K562 (cell line): ENCODE measurements at regions not wholly inside any gene's neighbourhood (a gene's known extent, or its start where the extent isn't known, plus 50 kb on each side); places are given as distances from the start of the nearest gene placed in this dataset.

ENCODE experiments used
- ATAC-seq: fragments of 200-7000 bp; cut with Tn5 transposase; 3 replicates; pipeline ENCODE4 v1.9.1; 2020; ENCODE audit warnings: moderate library complexity
- BruUV-seq: library from RNA; stranded (reverse); fragments of 400-500 nt; replicated peaks from 2 replicates; lab custom pipeline; 2021; lab: Mats Ljungman, UMichigan
- CTCF ChIA-PET: fragments of 300-600 bp; formaldehyde crosslinking; extraction: SDS; loops from one replicate; lab custom pipeline; 2021; ENCODE audit warnings: low intra/inter-chr PET ratio; lab: Yijun Ruan, JAX
- POLR2A ChIA-PET: fragments of 300-600, 350-650 bp; sonication (Branson Sonifier 250); formaldehyde crosslinking; extraction: SDS; loops from one replicate; lab custom pipeline; 2021; ENCODE audit warnings: antibody characterized with exemption, inconsistent platforms; lab: Yijun Ruan, JAX
- DNase-seq, 4 experiments: peaks; one replicate each; pipeline versions ENCODE4 v3.0.0 to v3.0.0-alpha.2; 2011 to 2018; ENCODE audit warnings: low spot score in 3 of 4, mixed read lengths in 3 of 4; ENCODE audit errors: extremely low read depth in 1 of 4
- FAIRE-seq: peaks from 2 replicates; lab custom pipeline; 2011; peaks lifted over from hg19 to GRCh38; lab: Jason Lieb, UNC
- H2AFZ ChIP-seq: 2 replicates; pipeline ENCODE4 v1.6.0; 2011; ENCODE audit warnings: low read depth, low read length, control low read depth, inconsistent platforms
- H3K27ac ChIP-seq: fragments of 200-600 bp; 3 replicates; pipeline ENCODE4 v1.8.0; 2011; ENCODE audit warnings: low read depth, mild to moderate bottlenecking, control low read depth, inconsistent platforms, low read length, moderate library complexity, mixed read lengths; ENCODE audit errors: extremely low read depth
- H3K27me3 ChIP-seq, 2 experiments: fragments of 300-600 bp in 1 of 2; 2 replicates in 1 of 2; 3 replicates in 1 of 2; pipeline versions ENCODE4 v1.6.0 to v1.8.0; 2011; ENCODE audit warnings: inconsistent platforms in 2 of 2, low read length in 2 of 2, mild to moderate bottlenecking in 1 of 2, mixed read lengths in 1 of 2, moderate library complexity in 1 of 2; ENCODE audit not compliant: control insufficient read depth in 2 of 2, insufficient read depth in 2 of 2
- H3K36me3 ChIP-seq: fragments of 300-600 bp; 3 replicates; pipeline ENCODE4 v1.8.0; 2011; ENCODE audit warnings: mild to moderate bottlenecking, low read length, inconsistent platforms; ENCODE audit not compliant: control insufficient read depth, insufficient read depth
- H3K4me1 ChIP-seq, 2 experiments: fragments of 200-600 bp in 1 of 2; replicated peaks in 1 of 2; 2 replicates in 1 of 2; 3 replicates in 1 of 2; pipeline versions ENCODE4 v1.5.1 to v1.8.0; 2011; ENCODE audit warnings: inconsistent platforms in 2 of 2, low read length in 2 of 2, mild to moderate bottlenecking in 1 of 2, mixed read lengths in 1 of 2, moderate library complexity in 1 of 2; ENCODE audit not compliant: control insufficient read depth in 2 of 2, insufficient read depth in 2 of 2
- H3K4me2 ChIP-seq: 2 replicates; pipeline ENCODE4 v1.6.1; 2011; ENCODE audit warnings: low read length, control low read depth, inconsistent platforms, mixed read lengths; ENCODE audit not compliant: insufficient read depth
- H3K4me3 ChIP-seq: fragments of 200-600 bp; sonication (generic), shearing (Covaris generic); 2 replicates; pipeline ENCODE4 v1.5.1; 2016; ENCODE audit warnings: control low read depth, inconsistent platforms
- H3K79me2 ChIP-seq: fragments of 200-600 bp; 3 replicates; pipeline ENCODE4 v1.8.0; 2011; ENCODE audit warnings: low read length, inconsistent platforms; ENCODE audit not compliant: control insufficient read depth, insufficient read depth
- H3K9ac ChIP-seq, 2 experiments: 2 replicates each; pipeline versions ENCODE4 v1.6.0 to v1.6.1; 2011; ENCODE audit warnings: low read depth in 2 of 2, low read length in 2 of 2, control low read depth in 1 of 2, inconsistent platforms in 1 of 2, mild to moderate bottlenecking in 1 of 2, mixed read lengths in 1 of 2; ENCODE audit not compliant: insufficient read depth in 1 of 2
- H3K9me1 ChIP-seq: one replicate; pipeline ENCODE4 v1.6.0; 2011; ENCODE audit warnings: inconsistent platforms, mild to moderate bottlenecking, low read length, moderate library complexity; ENCODE audit not compliant: control insufficient read depth, insufficient read depth
- H3K9me3 ChIP-seq: replicated peaks from 2 replicates; pipeline ENCODE4 v1.5.1; 2011; ENCODE audit warnings: low read depth, low read length, inconsistent platforms; ENCODE audit not compliant: control insufficient read depth, insufficient read depth
- H4K20me1 ChIP-seq: replicated peaks from 2 replicates; pipeline ENCODE4 v1.6.1; 2011; ENCODE audit warnings: low read length, inconsistent platforms, mixed read lengths; ENCODE audit not compliant: control insufficient read depth, insufficient read depth
- ADNP ChIP-seq: fragments of 200-800 bp; sonication (Bioruptor generic); IDR thresholded peaks from 2 replicates; pipeline ENCODE4 v1.6.1; 2016; ENCODE audit warnings: missing genetic modification characterization, missing compliant biosample characterization
- CHCHD3 ChIP-seq: fragments of 250-450 bp; sonication (Bioruptor Pico); IDR thresholded peaks from 2 replicates; pipeline ENCODE4 v2.1.2; 2022; ENCODE audit warnings: mild to moderate bottlenecking
- CHD1 ChIP-seq: fragments of 200-600 bp; sonication (generic); IDR thresholded peaks from one replicate; pipeline ENCODE4 v1.6.1; 2012; ENCODE audit warnings: mild to moderate bottlenecking, moderate library complexity, low read length, inconsistent platforms
- HINFP ChIP-seq: fragments of 450-650 bp; conservative IDR thresholded peaks from 2 replicates; pipeline ENCODE4 v1.6.1; 2016; ENCODE audit warnings: missing genetic modification characterization, low read depth, mild to moderate bottlenecking, control low read depth, missing compliant biosample characterization
- PHTF2 ChIP-seq: fragments of 250-450 bp; sonication (Bioruptor Pico); IDR thresholded peaks from 2 replicates; pipeline ENCODE4 v1.5.0; 2021; ENCODE audit warnings: mild to moderate bottlenecking
- PKNOX1 ChIP-seq: fragments of 450-650 bp; IDR thresholded peaks from 2 replicates; pipeline ENCODE4 v1.6.1; 2016
- POLR3G ChIP-seq: IDR thresholded peaks from 2 replicates; pipeline ENCODE4 v1.6.1; 2011; ENCODE audit not compliant: insufficient read length, insufficient replicate concordance; ENCODE audit errors: extremely low read depth
- POU5F1 ChIP-seq: fragments of 150-350 bp; IDR thresholded peaks from 2 replicates; pipeline ENCODE4 v1.6.1; 2014; ENCODE audit warnings: borderline replicate concordance, low read length, low read depth, mild to moderate bottlenecking; ENCODE audit not compliant: partially characterized antibody
- RCOR1 ChIP-seq, 2 experiments: IDR thresholded peaks; 2 replicates each; pipeline ENCODE4 v1.6.1; 2012; ENCODE audit warnings: low read depth in 2 of 2, low read length in 2 of 2, borderline replicate concordance in 1 of 2, improper control_type of control experiment in 1 of 2
- RFX1 ChIP-seq: fragments of 450-650 bp; IDR thresholded peaks from 2 replicates; pipeline ENCODE4 v1.6.1; 2016; ENCODE audit warnings: mild to moderate bottlenecking, moderate library complexity
- ZNF24 ChIP-seq: fragments of 450-650 bp; IDR thresholded peaks from 2 replicates; pipeline ENCODE4 v1.6.1; 2016
- ZNF76 ChIP-seq: fragments of 250-450 bp; sonication (Bioruptor Pico); IDR thresholded peaks from 2 replicates; pipeline ENCODE4 v1.4.0; 2020; ENCODE audit warnings: mild to moderate bottlenecking, moderate library complexity, borderline replicate concordance
- WGBS: fragments of 100-300 bp; shearing (Covaris generic); methylation state at CpG from one replicate; pipeline ENCODE4 v1.1.6; 2016; ENCODE audit warnings: low coverage, mixed read lengths; ENCODE audit not compliant: insufficient coverage; ENCODE audit errors: missing lambda C conversion rate; 5-methylcytosine and 5-hydroxymethylcytosine counted together
- in situ Hi-C: fragments of 300-500 bp; cut with MboI; formaldehyde crosslinking; loops from 4 replicates; pipeline ENCODE4 v1.15.0; 2018; ENCODE audit warnings: inconsistent platforms, mixed read lengths
- intact Hi-C: fragments of 100-400 bp; cut with micrococcal nuclease; formaldehyde crosslinking; loops from 2 replicates; pipeline ENCODE4 v1.14.2; 2022

DNA sequence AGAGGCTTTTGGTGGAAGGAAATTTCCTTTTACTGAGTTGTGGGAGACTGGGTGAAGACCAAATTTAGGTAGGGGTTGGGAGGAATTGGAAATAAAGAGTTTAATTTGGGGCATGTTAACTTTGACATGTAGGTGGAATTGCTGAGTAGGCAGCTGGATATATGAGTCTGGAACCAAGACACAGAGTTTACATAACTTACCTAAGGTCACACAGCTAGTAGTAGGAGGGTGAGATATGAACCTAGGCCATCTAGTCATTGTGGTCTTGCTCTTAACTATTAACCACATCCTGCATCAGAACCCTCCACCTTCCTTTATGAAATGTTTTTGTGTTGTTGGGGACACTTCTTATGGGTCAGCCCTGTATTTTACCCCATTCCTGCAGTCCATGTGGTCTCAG is 113.1 kb downstream of the ICOS start (continued):
- TF ChIP-seq HINFP (no peak), ZNF24 (no peak), PHTF2 (no peak)

DNA sequence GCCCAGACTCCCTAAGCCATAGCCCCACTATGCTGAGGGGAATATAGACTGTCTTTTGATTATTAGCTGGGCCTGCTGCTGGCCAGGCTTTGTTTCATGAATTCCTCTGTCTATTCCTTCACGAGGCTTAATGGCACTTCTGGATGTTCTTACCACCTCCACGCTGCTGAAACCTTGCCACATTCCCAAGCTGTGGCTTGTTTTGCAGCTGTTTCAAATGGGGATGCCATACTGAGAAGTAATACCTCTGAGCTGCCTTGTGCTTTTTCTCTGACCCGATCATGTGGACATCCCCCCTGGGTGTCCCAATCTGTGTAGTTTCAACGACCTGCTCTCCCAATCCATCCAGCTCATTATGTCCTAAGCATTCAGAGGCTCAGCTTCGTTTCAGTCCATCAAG is 114.1 kb downstream of the ICOS start:
- FAIRE-seq (no peak), ATAC-seq (no peak), DNase-seq (no peak)
- POLR2A ChIA-PET: no interaction called here
- Histone ChIP-seq H3K36me3 (no peaks in the 10 kb centered on the region), H3K9me1 (no peaks in the 10 kb centered on the region), H3K4me1 (no peaks in the 10 kb centered on the region), H4K20me1 (no peaks in the 10 kb centered on the region), H3K27me3 (no peaks in the 10 kb centered on the region; a peak in 1 of 5 replicates)
- 0% methylated on average over 5 of the region's 5 CpGs for WGBS
- TF ChIP-seq RCOR1 (IDR thresholded peaks at IDR 0.05; ENCODE audit: borderline replicate concordance in 1 of 2, low read depth in 2 of 2, low read length in 2 of 2) (no peak), RFX1 (no peak), POU5F1 (no peak), PKNOX1 (no peak), ZNF76 (CRISPR knock-in tag) (no peak), CHCHD3 (CRISPR knock-in tag) (no peak), CHD1 (no peak), ADNP (tag) (no peak), POLR3G (no peak)
- TF ChIP-seq, all 486 proteins: peak for 0
- H3K4me3 ChIP-seq: no peak overlapping the region
- intact Hi-C loops: no loop called here
- no TSS peak for BruUV-seq
- no peak overlapping the region for H3K4me2 ChIP-seq
- CTCF ChIA-PET: no interaction called here
- H3K27ac ChIP-seq: no peak overlapping the region
- H3K79me2 ChIP-seq: no peaks in the 10 kb centered on the region
- no peaks in the 10 kb centered on the region for H3K9me3 ChIP-seq
- no peak overlapping the region for H3K9ac ChIP-seq
- H2AFZ ChIP-seq: no peak overlapping the region
- in situ Hi-C loops: no loop called here
